HEK293T (cell line): ENCODE measurements at regions not wholly inside any gene's neighbourhood (a gene's known extent, or its start where the extent isn't known, plus 50 kb on each side); places are given as distances from the start of the nearest gene placed in this dataset.

Source experiments
- BHLHE40 ChIP-seq: fragments of 450-650 bp; IDR thresholded peaks from 2 replicates; pipeline ENCODE4 v1.6.1; 2016; ENCODE audit warnings: mild to moderate bottlenecking, moderate library complexity, borderline replicate concordance
- ELF4 ChIP-seq: fragments of 450-650 bp; IDR thresholded peaks from 2 replicates; pipeline ENCODE4 v1.6.1; 2017; ENCODE audit warnings: antibody characterized with exemption
- FOXA1 ChIP-seq: fragments of 450-650 bp; IDR thresholded peaks from 2 replicates; pipeline ENCODE4 v1.6.1; 2016; ENCODE audit warnings: mild to moderate bottlenecking
- FOXK2 ChIP-seq: fragments of 450-650 bp; IDR thresholded peaks from 2 replicates; pipeline ENCODE4 v1.6.1; 2016; ENCODE audit warnings: mild to moderate bottlenecking
- FOXM1 ChIP-seq: fragments of 450-650 bp; IDR thresholded peaks from 2 replicates; pipeline ENCODE4 v1.6.1; 2017; ENCODE audit warnings: mild to moderate bottlenecking, borderline replicate concordance
- L3MBTL2 ChIP-seq: fragments of 450-650 bp; conservative IDR thresholded peaks from 2 replicates; pipeline ENCODE4 v1.6.1; 2016; ENCODE audit warnings: mild to moderate bottlenecking
- SP1 ChIP-seq: fragments of 450-650 bp; IDR thresholded peaks from 2 replicates; pipeline ENCODE4 v1.6.1; 2017
- SUZ12 ChIP-seq: fragments of 450-650 bp; IDR thresholded peaks from 2 replicates; pipeline ENCODE4 v1.6.1; 2016; ENCODE audit warnings: mild to moderate bottlenecking
- TARDBP ChIP-seq: fragments of 450-650 bp; IDR thresholded peaks from 2 replicates; pipeline ENCODE4 v1.6.1; 2016
- TF ChIP-seq, protein P1 (sequence below): fragments of 450-650 bp; IDR thresholded peaks from 2 replicates; pipeline ENCODE4 v1.6.1; 2016

DNA sequence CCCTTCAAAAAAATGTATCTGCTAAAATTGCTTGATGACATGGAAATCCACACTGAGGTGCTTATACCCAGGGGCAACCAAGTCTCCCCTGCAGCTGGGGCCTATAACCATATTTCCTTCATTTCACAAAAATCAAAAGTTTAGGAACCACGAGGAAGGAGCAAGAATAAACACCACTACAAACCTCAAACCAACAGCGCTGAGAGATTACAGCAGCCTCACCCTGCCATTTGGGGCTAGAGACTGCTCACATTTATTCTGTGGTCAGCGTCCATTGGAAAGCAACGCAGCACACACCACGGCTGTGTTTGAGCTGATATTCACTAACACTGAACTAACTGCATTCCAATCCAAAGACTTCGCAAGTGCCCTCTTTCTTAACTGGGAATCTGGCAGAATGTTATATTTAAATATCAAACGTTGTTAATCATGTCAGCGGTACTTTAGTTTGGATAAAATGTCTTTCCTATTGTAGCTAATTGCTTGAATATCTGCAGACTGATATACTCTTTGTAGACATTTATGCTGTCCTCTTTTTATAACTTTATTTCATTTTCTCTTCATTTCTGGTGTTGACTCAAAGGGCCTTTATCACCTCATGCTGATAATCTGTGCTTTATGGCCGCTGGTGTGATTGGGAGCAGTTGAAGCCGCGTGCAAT, 94.6 kb downstream of the FOXA2 start:
- TF ChIP-seq BHLHE40 (no peak), SUZ12 (no peak), FOXK2 (no peak), SP1 (no peak), FOXM1 (no peak), L3MBTL2 (no peak), TARDBP (no peak), FOXA1 (no peak), ELF4 (no peak)
- TF ChIP-seq, protein P1, sequence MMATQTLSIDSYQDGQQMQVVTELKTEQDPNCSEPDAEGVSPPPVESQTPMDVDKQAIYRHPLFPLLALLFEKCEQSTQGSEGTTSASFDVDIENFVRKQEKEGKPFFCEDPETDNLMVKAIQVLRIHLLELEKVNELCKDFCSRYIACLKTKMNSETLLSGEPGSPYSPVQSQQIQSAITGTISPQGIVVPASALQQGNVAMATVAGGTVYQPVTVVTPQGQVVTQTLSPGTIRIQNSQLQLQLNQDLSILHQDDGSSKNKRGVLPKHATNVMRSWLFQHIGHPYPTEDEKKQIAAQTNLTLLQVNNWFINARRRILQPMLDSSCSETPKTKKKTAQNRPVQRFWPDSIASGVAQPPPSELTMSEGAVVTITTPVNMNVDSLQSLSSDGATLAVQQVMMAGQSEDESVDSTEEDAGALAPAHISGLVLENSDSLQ, result no peak
